Islet precursor cell (in vitro differentiated cells): ENCODE measurements at regions not wholly inside any gene's neighbourhood (a gene's known extent, or its start where the extent isn't known, plus 50 kb on each side); places are given as distances from the start of the nearest gene placed in this dataset.

Source experiments
- DNase-seq: peaks from one replicate; pipeline ENCODE4 v3.0.0-alpha.2; 2018

DNA sequence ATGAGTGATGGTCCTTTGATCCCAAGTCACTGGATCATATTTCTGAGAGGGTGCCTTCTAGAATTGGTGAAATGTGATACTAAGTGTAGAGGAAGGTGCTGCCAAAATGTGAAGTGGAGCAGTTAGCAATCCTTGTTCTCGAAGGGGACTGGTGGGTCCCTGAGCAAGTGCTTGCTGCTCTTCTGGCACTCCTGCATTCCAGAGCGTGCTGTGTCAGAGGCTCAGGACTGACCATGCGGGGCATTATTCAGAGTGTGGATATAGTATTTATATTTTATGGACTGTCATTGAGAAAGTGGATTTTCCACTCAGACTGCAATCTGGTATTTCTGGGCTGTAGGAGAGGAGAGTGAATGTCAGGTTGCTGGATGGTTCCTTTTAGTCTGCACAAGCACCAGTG lies 152.6 kb upstream of the KL start:
- DNase-seq: peak; percentile 53

DNA sequence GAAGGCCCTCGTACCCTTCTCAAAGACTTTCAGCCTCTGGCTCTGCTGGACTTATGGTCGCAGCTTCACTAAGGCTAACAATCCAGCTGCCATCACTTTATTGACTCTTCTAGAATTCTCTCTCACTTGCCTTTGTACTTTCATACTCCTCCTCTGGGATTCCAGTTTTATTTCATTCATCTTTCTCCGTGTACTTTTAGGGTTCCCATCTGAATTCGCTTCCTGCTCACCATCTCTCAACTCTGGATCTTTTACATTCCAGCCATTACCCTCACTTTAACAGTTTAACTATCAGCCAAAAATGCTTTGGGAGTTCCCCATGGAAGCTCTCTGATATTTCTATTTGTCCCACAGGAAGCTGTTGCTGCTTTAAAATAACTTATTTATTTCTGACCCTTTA lies 149.3 kb upstream of the KL start:
- DNase-seq: peak; percentile 14

GRCh38 chr13:32877491-32877890 lies 138.7 kb upstream of the KL start:
- DNase-seq: no peak

- DNase-seq: no peak
These were observed 138.1 kb upstream of the KL start for GRCh38 chr13:32878163-32878562.

- DNase-seq: no peak
These were observed 135.6 kb upstream of the KL start for GRCh38 chr13:32880636-32881035.

GRCh38 chr13:32881074-32881776 lies 135.0 kb upstream of the KL start:
- DNase-seq: no peak

DNA sequence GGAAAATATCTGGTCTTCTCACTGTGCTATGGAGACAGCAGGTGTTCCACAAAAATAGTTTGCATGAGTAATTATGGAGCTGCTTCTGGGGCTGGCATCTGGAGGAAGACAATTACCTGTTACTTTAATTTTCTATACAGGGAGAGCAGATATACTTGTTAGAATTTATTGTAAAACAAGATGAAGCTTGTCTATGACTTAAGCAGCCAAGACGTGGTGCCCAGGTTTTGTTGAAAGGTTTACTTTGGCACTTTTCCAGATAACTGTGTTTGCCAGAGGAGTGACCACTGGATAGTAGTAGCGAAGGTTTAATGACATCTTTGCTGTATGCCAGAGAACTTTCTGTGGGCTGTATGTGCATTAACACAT lies 134.5 kb upstream of the KL start:
- no peak for DNase-seq

DNA sequence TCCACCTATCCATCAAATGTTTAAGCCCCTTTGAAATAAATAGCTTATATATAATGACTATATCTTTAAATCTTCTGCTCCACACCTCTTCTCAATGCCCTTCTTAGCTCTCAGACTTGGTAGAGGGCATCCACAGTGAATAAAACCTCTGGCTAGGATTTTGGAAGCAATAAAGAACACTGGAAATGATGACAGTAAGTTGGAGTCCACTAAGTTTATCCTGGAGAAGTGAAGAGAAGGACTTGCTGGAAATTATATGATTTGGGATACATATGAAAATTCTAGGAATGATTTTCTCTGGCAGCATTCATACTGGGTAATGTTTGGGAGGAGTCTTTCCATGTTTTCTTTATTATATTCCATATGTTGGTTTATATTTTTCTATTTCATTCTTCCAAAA lies 133.5 kb upstream of the KL start:
- no peak for DNase-seq

GRCh38 chr13:32883474-32883873 lies 132.7 kb upstream of the KL start:
- no peak for DNase-seq

DNA sequence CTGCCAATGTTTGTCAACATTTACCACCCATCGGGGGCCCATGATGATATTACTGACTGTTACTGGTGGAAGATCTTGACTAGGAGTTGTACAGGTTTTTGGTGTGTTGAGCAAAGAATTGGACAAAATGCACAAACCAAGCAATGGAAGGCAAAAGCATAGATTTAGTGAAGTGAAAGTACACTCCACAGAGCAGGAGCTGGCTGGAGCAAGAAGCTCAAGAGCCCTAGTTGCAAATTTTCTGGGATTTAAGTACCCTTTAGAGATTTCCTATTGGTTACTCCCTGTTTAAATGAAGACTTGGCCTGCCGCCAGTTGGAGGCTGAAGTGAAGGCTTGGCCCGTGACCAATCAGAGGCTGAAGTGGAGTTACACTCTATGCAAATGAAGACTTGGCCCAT lies 128.6 kb upstream of the KL start:
- no peak for DNase-seq

GRCh38 chr13:32889986-32890565 lies 126.1 kb upstream of the KL start:
- DNase-seq: no peak

DNA sequence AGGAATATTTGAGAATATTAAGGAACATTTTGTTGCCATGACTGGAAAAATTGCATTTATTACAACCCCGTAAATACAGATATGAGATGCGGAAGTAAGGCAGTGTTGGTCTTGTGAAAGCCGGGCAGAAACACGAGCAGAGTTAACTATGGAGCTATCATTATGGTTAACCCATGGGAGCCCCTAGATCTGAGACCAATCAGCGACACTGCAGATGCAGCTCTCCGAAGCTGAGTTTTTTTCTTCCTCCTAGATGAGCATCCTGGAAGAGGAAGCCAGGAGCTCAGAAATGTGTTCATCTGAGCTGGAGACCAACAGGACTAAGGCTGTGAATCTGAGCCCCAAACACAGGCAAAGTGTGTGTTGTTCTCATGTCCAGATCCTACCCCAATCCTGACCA lies 123.0 kb upstream of the KL start:
- DNase-seq: no peak

- no peak for DNase-seq
These were observed 121.6 kb upstream of the KL start for GRCh38 chr13:32894589-32895001.

DNA sequence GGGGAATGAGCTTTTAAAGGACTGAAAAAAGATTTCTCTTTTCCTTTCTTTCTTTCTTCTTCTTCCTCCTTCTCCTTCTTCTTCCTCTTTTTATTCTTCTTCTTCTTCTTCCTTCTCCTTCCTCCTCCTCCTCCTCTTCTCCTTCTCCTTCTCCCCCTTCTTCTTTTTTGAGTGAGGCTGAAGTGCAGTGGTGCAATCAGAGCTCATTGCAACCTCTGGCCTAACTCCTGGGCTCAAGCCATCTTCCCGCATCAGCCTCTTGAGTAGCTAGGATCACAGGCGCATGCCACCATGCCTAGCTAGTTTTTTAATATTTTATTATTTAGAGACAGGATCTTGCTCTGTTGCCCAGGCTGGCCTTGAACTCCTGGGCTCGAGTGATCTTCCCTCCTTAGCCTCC lies 120.9 kb upstream of the KL start:
- no peak for DNase-seq

DNA sequence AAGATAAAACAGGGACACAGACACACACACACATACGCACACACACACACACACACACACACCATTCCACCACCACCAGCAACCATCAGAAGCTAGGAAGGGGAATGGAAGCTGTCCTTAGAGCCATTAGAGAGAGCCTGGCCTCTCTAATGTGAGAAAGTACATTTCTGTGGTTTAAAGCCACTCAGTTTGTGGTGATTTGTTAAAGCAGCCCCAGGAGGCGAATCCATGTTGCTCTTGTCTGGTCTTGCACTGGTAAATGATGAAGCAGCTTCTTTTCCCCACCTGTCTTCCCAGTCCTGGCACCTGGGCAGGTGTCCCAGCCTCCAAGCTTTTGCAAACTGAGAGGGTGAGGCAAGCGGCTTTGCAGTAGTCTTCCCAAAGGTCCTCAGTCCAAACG lies 118.9 kb upstream of the KL start:
- DNase-seq: peak; percentile 67

- no peak for DNase-seq
These were observed 114.0 kb upstream of the KL start for GRCh38 chr13:32902029-32902780.

DNA sequence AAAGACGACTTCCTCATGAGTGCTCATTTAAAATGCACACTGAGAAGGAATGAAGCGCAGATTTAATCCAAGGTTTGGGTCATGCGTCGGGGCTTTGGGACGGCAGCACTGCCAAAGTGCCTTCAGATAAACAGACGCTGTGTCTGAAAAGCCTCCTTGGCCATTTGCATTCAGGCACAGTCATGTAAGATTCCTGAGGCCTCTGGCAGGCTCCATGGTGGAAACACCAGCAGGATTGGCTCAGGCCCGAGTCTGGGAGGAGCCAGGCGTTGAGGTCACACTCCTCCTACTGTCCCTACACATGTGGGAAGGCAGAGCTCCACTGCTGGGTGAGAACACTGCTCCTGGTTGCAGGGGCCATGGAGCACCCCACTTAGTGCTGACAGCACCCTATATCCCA lies 113.3 kb upstream of the KL start:
- DNase-seq: peak; percentile 70

DNA sequence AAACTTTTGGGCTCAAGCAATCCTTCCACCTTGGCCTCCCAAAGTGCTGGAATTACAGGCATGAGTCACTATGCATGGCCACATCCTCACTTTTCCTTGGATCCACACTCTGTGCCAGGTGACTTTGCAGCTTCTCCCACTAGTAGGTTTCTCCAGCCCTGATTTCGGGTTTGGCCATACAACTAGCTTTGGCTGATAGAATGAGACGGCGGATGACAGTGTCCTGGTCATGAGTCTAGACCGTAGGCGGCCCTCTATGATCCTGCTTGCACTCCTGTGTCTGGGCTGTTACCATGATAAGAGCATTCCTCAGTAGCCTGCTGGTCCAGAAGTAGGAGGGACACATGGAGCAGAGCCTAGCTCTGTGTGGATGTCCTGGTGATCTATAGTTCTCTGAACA lies 112.5 kb upstream of the KL start:
- peak; percentile 69 for DNase-seq

DNA sequence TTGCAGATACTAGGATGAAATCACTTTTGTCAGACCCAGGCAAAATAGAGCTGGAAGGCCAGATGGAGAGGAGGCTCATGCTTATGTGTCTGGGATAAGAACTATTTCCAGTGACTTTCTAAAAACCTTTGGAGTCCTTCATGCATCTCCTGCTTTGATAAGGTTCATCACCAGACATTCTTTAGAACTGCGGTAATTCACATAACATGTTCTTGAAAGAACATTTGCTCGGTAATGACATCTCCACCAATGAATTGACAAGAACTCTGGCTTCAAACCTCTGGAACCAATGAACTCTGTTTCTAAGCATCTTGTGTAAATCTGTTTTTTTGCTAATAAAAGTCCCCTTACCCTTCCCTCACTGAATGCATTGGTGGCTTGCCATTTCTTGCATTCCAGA lies 112.0 kb upstream of the KL start:
- no peak for DNase-seq

GRCh38 chr13:32905063-32905863 lies 111.0 kb upstream of the KL start:
- no peak for DNase-seq

- DNase-seq: no peak
These were observed 110.4 kb upstream of the KL start for GRCh38 chr13:32905864-32906180.

DNA sequence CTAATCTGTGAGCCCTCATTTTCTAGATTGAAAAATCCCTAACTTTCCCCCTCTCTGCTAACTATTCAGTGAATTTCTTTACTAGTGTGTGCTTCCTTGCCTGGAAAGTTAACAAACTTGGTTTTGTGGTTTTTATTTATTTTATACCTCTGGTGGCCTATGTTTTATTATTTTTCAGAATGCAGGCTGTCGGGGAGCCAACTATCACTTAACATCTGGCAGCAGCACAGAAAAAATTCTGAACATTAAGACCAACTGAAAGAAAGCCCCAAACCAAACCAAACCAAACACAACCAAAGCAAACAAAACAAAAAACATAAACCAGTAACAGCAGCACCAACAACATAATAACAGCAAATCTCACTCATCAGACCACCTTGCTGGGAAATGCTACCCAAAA lies 109.0 kb upstream of the KL start:
- DNase-seq: no peak

DNA sequence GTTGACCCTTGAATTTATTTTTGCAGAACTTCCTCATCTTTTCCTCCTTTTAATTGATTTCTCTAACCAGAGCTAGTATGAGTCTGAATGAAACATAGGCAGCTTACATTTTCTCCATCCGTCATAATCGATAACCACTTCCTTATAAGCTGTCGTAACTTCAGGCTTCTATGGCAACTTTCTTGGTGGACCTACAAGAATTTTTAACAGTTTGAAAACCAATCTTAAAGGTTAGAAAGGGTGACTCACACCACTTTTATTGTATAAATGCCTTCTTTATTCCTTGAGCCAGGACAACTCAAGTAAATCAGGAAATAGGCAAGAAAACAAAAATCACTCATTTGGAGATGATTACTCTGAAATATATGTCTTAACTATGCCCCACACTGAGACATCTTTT lies 105.7 kb upstream of the KL start:
- no peak for DNase-seq

DNA sequence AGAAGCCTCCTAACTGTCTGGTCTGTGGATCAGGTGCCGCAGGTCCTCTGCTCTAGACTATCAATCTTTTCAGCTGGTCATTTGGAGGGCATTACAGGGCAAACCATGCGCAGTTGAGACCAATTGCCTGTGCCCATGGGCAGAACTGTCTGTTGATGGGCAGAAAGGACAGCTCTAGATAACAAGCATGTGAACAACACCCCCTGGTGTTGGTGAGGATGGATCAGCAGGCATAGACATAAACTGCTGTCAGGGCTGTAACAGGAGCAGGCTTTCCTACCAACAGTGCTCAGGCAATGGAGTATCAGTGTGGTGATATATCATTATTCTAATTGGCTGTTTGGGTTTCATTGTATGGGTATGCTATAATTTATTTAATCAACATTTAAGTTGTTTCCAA lies 104.7 kb upstream of the KL start:
- DNase-seq: peak; percentile 72
